ENCODE measurements at regions not wholly inside any gene's neighbourhood (a gene's known extent, or its start where the extent isn't known, plus 50 kb on each side); places are given as distances from the start of the nearest gene placed in this dataset.
"Not testable (repeated sequence)": the region's sequence is repeated elsewhere in the genome, so short reads cannot be mapped to it uniquely, and the experiment has no call there.

- ChIA-PET CTCF (no interaction called here), POLR2A (no interaction called here)
- TF ChIP-seq, protein P1, sequence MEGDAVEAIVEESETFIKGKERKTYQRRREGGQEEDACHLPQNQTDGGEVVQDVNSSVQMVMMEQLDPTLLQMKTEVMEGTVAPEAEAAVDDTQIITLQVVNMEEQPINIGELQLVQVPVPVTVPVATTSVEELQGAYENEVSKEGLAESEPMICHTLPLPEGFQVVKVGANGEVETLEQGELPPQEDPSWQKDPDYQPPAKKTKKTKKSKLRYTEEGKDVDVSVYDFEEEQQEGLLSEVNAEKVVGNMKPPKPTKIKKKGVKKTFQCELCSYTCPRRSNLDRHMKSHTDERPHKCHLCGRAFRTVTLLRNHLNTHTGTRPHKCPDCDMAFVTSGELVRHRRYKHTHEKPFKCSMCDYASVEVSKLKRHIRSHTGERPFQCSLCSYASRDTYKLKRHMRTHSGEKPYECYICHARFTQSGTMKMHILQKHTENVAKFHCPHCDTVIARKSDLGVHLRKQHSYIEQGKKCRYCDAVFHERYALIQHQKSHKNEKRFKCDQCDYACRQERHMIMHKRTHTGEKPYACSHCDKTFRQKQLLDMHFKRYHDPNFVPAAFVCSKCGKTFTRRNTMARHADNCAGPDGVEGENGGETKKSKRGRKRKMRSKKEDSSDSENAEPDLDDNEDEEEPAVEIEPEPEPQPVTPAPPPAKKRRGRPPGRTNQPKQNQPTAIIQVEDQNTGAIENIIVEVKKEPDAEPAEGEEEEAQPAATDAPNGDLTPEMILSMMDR (IDR thresholded peaks at IDR 0.05; ENCODE audit: insufficient read depth, low read depth, low read length), result no peak
- Histone ChIP-seq H3K27me3 (ENCODE audit: control insufficient read depth, insufficient read depth, low read length) (no peaks in the 10 kb centered on the region), H3K36me3 (ENCODE audit: control insufficient read depth, insufficient read depth, low read length) (no peaks in the 10 kb centered on the region), H3K4me3 (ENCODE audit: low read depth, low read length) (no peak overlapping the region)
- no peak for DNase-seq (ENCODE audit: low read depth)
These were observed 574.3 kb downstream of the KCNH5 start for GRCh38 chr14:62470935-62471334.

GRCh38 chr14:62491146-62491545 lies 554.1 kb downstream of the KCNH5 start:
- TF ChIP-seq, protein P1 (IDR thresholded peaks at IDR 0.05; ENCODE audit: insufficient read depth, low read depth, low read length), result no peak
- Histone ChIP-seq H3K4me3 (ENCODE audit: low read depth, low read length) (no peak overlapping the region), H3K27me3 (ENCODE audit: control insufficient read depth, insufficient read depth, low read length) (no peaks in the 10 kb centered on the region), H3K36me3 (ENCODE audit: control insufficient read depth, insufficient read depth, low read length) (no peaks in the 10 kb centered on the region)
- ChIA-PET POLR2A (no interaction called here), CTCF (no interaction called here)
- no peak for DNase-seq (ENCODE audit: low read depth)

- TF ChIP-seq, protein P1 (IDR thresholded peaks at IDR 0.05; ENCODE audit: insufficient read depth, low read depth, low read length), result no peak
- DNase-seq (ENCODE audit: low read depth), result no peak
- Histone ChIP-seq H3K36me3 (ENCODE audit: control insufficient read depth, insufficient read depth, low read length) (no peaks in the 10 kb centered on the region), H3K27me3 (ENCODE audit: control insufficient read depth, insufficient read depth, low read length) (no peaks in the 10 kb centered on the region), H3K4me3 (ENCODE audit: low read depth, low read length) (no peak overlapping the region)
- ChIA-PET CTCF (no interaction called here), POLR2A (no interaction called here)
These were observed 547.5 kb downstream of the KCNH5 start for GRCh38 chr14:62497708-62498107.

DNA sequence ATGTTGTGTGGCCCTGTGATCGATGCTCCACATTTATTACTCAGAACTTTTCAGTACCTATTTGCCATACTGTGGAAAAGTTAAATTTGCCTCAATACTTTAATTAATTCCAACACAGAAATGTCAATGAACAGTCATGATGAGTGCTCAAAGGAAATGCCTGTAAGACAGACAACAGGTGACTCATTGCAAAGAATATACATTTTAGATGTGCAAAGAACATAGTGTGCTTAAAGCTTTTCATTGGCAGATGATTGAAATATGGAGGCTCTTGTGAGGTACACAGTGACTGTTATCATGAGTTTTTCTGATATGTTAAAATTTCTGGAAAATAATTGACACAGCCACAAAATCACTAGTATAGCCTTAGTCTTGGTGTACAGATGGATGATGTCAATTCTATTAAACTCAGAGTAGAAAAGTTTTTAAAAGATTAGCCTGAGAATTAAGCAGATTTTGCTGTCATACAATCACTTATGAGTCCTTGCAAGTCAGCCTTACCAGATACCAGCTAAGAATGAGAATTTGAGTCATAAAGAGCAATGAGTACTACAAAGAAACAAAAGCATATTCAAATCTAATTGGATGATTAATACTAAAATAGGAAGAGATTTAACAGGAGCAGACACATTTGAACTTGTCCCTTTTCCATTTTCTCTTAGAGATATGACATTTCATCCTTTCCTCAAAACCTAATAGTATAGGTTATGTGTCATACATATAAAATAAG lies 544.1 kb downstream of the KCNH5 start:
- DNase-seq (ENCODE audit: low read depth), result no peak
- ChIA-PET POLR2A (no interaction called here), CTCF (no interaction called here)
- Histone ChIP-seq H3K4me3 (ENCODE audit: low read depth, low read length) (no peak overlapping the region), H3K27me3 (ENCODE audit: control insufficient read depth, insufficient read depth, low read length) (no peaks in the 10 kb centered on the region), H3K36me3 (ENCODE audit: control insufficient read depth, insufficient read depth, low read length) (no peaks in the 10 kb centered on the region)
- TF ChIP-seq, protein P1 (IDR thresholded peaks at IDR 0.05; ENCODE audit: insufficient read depth, low read depth, low read length), result no peak

- no peak for DNase-seq (ENCODE audit: low read depth)
- ChIA-PET POLR2A (no interaction called here), CTCF (no interaction called here)
- Histone ChIP-seq H3K4me3 (ENCODE audit: low read depth, low read length) (no peak overlapping the region), H3K36me3 (ENCODE audit: control insufficient read depth, insufficient read depth, low read length) (no peaks in the 10 kb centered on the region), H3K27me3 (ENCODE audit: control insufficient read depth, insufficient read depth, low read length) (no peaks in the 10 kb centered on the region)
- TF ChIP-seq, protein P1 (IDR thresholded peaks at IDR 0.05; ENCODE audit: insufficient read depth, low read depth, low read length), result no peak
These were observed 540.2 kb downstream of the KCNH5 start for GRCh38 chr14:62505045-62505444.

GRCh38 chr14:62521309-62521708 lies 523.9 kb downstream of the KCNH5 start:
- CTCF ChIA-PET; H3K36me3 ChIP-seq (ENCODE audit: control insufficient read depth, insufficient read depth, low read length); DNase-seq (ENCODE audit: low read depth); POLR2A ChIA-PET; H3K27me3 ChIP-seq (ENCODE audit: control insufficient read depth, insufficient read depth, low read length); H3K4me3 ChIP-seq (ENCODE audit: low read depth, low read length): not testable (repeated sequence)

Measured in BJ (cell line).